ENCODE measurements at regions not wholly inside any gene's neighbourhood (a gene's known extent, or its start where the extent isn't known, plus 50 kb on each side); places are given as distances from the start of the nearest gene placed in this dataset.

DNA sequence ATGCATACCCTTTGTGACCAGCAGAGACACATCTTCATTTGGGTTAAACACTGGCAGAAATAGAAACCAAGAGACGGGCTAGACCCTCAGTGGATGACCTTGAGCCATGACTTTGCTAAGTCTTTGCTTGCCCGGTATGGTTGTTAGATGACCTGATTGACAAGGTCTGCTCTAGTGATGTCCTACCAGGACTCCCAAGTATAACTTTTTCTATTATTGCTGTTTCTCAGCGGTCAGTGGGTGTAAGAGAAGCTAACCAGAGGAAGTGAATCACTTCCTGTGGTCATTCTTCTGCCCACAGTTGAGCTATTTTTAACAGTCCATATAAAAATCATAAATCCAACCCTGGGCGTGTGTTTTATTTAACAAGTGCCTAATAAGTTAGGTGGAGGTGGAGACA lies 126.2 kb upstream of the ETS2 start (continued):
- TF ChIP-seq, protein P1, sequence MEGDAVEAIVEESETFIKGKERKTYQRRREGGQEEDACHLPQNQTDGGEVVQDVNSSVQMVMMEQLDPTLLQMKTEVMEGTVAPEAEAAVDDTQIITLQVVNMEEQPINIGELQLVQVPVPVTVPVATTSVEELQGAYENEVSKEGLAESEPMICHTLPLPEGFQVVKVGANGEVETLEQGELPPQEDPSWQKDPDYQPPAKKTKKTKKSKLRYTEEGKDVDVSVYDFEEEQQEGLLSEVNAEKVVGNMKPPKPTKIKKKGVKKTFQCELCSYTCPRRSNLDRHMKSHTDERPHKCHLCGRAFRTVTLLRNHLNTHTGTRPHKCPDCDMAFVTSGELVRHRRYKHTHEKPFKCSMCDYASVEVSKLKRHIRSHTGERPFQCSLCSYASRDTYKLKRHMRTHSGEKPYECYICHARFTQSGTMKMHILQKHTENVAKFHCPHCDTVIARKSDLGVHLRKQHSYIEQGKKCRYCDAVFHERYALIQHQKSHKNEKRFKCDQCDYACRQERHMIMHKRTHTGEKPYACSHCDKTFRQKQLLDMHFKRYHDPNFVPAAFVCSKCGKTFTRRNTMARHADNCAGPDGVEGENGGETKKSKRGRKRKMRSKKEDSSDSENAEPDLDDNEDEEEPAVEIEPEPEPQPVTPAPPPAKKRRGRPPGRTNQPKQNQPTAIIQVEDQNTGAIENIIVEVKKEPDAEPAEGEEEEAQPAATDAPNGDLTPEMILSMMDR (IDR thresholded peaks at IDR 0.05 in 2 of 3, conservative IDR thresholded peaks at IDR 0.05 in 1 of 3; ENCODE audit: control insufficient read depth in 2 of 3, extremely low read depth in 1 of 3, insufficient read depth in 1 of 3, low read depth in 3 of 3, low read length in 3 of 3) = no peak
- TF ChIP-seq JUNB (IDR thresholded peaks at IDR 0.05) (0 out of 2 replicates have a peak, but pooled peaks have one; percentile 9), NFYA (IDR thresholded peaks at IDR 0.05; ENCODE audit: borderline replicate concordance, low read depth, low read length) (no peak), RUNX3 (IDR thresholded peaks at IDR 0.05; ENCODE audit: low read length) (peak; percentile 89), FOS (IDR thresholded peaks at IDR 0.05; ENCODE audit: borderline replicate concordance, extremely low read depth, insufficient read length) (no peak), IKZF1 (conservative IDR thresholded peaks at IDR 0.05) (no peak), MEF2B (IDR thresholded peaks at IDR 0.05; ENCODE audit: partially characterized antibody, poor library complexity, severe bottlenecking) (peak; percentile 71)
- TF ChIP-seq, protein P2, sequence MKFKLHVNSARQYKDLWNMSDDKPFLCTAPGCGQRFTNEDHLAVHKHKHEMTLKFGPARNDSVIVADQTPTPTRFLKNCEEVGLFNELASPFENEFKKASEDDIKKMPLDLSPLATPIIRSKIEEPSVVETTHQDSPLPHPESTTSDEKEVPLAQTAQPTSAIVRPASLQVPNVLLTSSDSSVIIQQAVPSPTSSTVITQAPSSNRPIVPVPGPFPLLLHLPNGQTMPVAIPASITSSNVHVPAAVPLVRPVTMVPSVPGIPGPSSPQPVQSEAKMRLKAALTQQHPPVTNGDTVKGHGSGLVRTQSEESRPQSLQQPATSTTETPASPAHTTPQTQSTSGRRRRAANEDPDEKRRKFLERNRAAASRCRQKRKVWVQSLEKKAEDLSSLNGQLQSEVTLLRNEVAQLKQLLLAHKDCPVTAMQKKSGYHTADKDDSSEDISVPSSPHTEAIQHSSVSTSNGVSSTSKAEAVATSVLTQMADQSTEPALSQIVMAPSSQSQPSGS (IDR thresholded peaks at IDR 0.05; ENCODE audit: low read length) = peak; percentile 29; the same call in 1 of the 2 replicates

DNA sequence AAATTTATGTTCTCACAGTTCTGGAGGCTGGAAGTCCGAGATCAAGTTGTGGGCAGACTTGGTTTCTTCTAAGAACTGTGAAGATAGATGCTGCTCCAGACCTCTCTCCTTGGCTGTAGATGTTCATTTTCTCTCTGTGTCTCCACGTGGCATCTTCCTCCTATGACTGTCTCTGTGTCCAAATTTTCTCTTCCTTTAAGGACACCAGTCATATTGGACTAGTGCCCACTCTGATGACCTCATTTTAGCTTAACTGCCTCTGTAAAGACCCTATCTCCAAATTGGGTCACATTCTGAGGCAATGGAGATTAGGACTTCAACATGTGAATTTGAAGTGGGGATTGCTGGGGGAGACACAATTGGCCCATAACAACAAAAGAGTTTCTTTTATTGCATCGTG lies 125.3 kb upstream of the ETS2 start:
- SMC1A ChIA-PET (ENCODE audit: uncharacterized antibody, unreplicated experiment) = no interaction called here

More for the DNA sequence above, 125.3 kb upstream of the ETS2 start:
- Histone ChIP-seq H3K4me1 (ENCODE audit: control insufficient read depth, insufficient read depth, low read length) (peaks cover 3% of the 10 kb centered on the region; the same call in 1 of the 2 replicates), H3K4me3 (no peak overlapping the region), H3K79me2 (ENCODE audit: control insufficient read depth, insufficient read depth, low read length) (no peaks in the 10 kb centered on the region), H3K9me3 (replicated peaks; ENCODE audit: control insufficient read depth, insufficient read depth, low read length) (no peaks in the 10 kb centered on the region; the same call in 2 of the 3 replicates), H3K36me3 (ENCODE audit: control insufficient read depth in 2 of 2, insufficient read depth in 2 of 2, low read length in 1 of 2) (no peaks in the 10 kb centered on the region), H2AFZ (ENCODE audit: control insufficient read depth, low read depth, low read length) (no peak overlapping the region), H3K9ac (ENCODE audit: control insufficient read depth, insufficient read depth, low read length) (no peak overlapping the region), H3K27ac (ENCODE audit: control insufficient read depth, insufficient read depth) (no peak overlapping the region), H3K27me3 (replicated peaks in 1 of 2; ENCODE audit: control insufficient read depth in 2 of 2, insufficient read depth in 2 of 2, low read length in 1 of 2) (no peaks in the 10 kb centered on the region), H3K4me2 (ENCODE audit: control insufficient read depth, insufficient read depth) (no peak overlapping the region), H4K20me1 (ENCODE audit: control insufficient read depth, insufficient read depth) (no peaks in the 10 kb centered on the region)
- RAD21 ChIA-PET (ENCODE audit: unreplicated experiment) = no interaction called here
- POLR2A ChIA-PET = no interaction called here
- in situ Hi-C loops (cut with MboI) (no loop called here), intact Hi-C loops (cut with micrococcal nuclease; ENCODE audit: unreplicated experiment) (no loop called here)
- CTCF ChIA-PET = interaction anchor here (1.1 kb wide), 1 partner anchor 11 kb away, joined by 3 read pairs; no protein-coding TSS in a partner anchor
- WGBS (ENCODE audit: insufficient coverage, insufficient replicate concordance, low lambda C conversion rate, missing lambda C conversion rate) = 0% methylated on average over 3 of the region's 3 CpGs
- no peak for DNase-seq (ENCODE audit: low read depth, low spot score)
- no peak for ATAC-seq
- BruUV-seq (replicated peaks) = no TSS peak
- no peak for FAIRE-seq
- TF ChIP-seq, protein P3, sequence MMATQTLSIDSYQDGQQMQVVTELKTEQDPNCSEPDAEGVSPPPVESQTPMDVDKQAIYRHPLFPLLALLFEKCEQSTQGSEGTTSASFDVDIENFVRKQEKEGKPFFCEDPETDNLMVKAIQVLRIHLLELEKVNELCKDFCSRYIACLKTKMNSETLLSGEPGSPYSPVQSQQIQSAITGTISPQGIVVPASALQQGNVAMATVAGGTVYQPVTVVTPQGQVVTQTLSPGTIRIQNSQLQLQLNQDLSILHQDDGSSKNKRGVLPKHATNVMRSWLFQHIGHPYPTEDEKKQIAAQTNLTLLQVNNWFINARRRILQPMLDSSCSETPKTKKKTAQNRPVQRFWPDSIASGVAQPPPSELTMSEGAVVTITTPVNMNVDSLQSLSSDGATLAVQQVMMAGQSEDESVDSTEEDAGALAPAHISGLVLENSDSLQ (IDR thresholded peaks at IDR 0.05) = no peak
- TF ChIP-seq RFX5 (IDR thresholded peaks at IDR 0.05; ENCODE audit: low read depth, low read length) (no peak), NR2C2 (IDR thresholded peaks at IDR 0.05; ENCODE audit: borderline replicate concordance, control insufficient read depth, insufficient read length, low read depth) (no peak), SMAD5 (IDR thresholded peaks at IDR 0.05; ENCODE audit: low read depth) (no peak), IRF4 (IDR thresholded peaks at IDR 0.05; ENCODE audit: low read depth, low read length) (no peak), PAX5 (IDR thresholded peaks at IDR 0.05; ENCODE audit: borderline replicate concordance, low read depth, low read length) (no peak)
